HL-60 (cell line): ENCODE measurements at regions not wholly inside any gene's neighbourhood (a gene's known extent, or its start where the extent isn't known, plus 50 kb on each side); places are given as distances from the start of the nearest gene placed in this dataset.

Source experiments
- DNase-seq, 2 experiments: peaks; one replicate each; pipeline ENCODE4 v3.0.0-alpha.2; 2010 to 2020; ENCODE audit warnings: low read depth in 1 of 2, low spot score in 1 of 2
- H3K27ac ChIP-seq: fragments of 250-450 bp; sonication (Bioruptor Pico); replicated peaks from 2 replicates; pipeline ENCODE4 v1.5.1; 2020; ENCODE audit warnings: mild to moderate bottlenecking, moderate library complexity
- H3K27me3 ChIP-seq: fragments of 250-450 bp; sonication (Bioruptor Pico); 2 replicates; pipeline ENCODE4 v1.5.1; 2021; ENCODE audit warnings: mild to moderate bottlenecking, moderate library complexity; ENCODE audit not compliant: insufficient read depth, poor library complexity, severe bottlenecking
- H3K4me3 ChIP-seq: replicated peaks from 2 replicates; pipeline ENCODE4 v1.5.1; 2011; ENCODE audit warnings: mild to moderate bottlenecking, control low read depth, low read length; ENCODE audit not compliant: insufficient read depth
- GABPA ChIP-seq: IDR thresholded peaks from 2 replicates; pipeline ENCODE4 v1.6.1; 2012; ENCODE audit warnings: low read depth
- POLR2AphosphoS5 ChIP-seq: IDR thresholded peaks from 2 replicates; pipeline ENCODE4 v1.6.1; 2012; ENCODE audit warnings: low read depth
- REST ChIP-seq: IDR thresholded peaks from 2 replicates; pipeline ENCODE4 v1.6.1; 2012; ENCODE audit warnings: low read depth; ENCODE audit not compliant: insufficient replicate concordance
- SPI1 ChIP-seq: IDR thresholded peaks from 2 replicates; pipeline ENCODE4 v1.6.1; 2012; ENCODE audit warnings: low read depth, mild to moderate bottlenecking, borderline replicate concordance
- TF ChIP-seq, protein P1 (sequence below): IDR thresholded peaks from one replicate; pipeline ENCODE4 v1.5.1; 2011; ENCODE audit warnings: low read length, control low read depth, inconsistent platforms; ENCODE audit not compliant: insufficient read depth

DNA sequence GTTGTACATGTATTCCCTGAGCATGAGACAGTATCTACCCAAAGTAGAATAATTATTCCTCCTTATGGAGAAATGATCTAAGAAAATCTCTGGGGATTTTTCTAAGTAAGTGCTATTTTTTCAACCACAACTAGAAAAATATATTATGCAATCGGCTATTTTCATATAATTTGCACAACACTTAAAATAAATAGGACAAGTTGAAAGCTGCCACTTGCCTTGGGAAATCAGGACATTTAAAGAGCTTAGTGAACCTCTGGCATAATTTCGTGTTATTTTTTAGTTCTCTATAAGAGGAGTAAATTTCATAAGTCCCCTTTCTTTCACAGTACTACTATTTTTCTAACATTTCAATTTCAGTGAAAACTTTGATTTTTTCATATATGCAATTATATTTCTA is 672.1 kb downstream of the OTOL1 start:
- TF ChIP-seq POLR2AphosphoS5 (no peak), REST (no peak), GABPA (no peak), SPI1 (no peak)
- TF ChIP-seq, protein P1, sequence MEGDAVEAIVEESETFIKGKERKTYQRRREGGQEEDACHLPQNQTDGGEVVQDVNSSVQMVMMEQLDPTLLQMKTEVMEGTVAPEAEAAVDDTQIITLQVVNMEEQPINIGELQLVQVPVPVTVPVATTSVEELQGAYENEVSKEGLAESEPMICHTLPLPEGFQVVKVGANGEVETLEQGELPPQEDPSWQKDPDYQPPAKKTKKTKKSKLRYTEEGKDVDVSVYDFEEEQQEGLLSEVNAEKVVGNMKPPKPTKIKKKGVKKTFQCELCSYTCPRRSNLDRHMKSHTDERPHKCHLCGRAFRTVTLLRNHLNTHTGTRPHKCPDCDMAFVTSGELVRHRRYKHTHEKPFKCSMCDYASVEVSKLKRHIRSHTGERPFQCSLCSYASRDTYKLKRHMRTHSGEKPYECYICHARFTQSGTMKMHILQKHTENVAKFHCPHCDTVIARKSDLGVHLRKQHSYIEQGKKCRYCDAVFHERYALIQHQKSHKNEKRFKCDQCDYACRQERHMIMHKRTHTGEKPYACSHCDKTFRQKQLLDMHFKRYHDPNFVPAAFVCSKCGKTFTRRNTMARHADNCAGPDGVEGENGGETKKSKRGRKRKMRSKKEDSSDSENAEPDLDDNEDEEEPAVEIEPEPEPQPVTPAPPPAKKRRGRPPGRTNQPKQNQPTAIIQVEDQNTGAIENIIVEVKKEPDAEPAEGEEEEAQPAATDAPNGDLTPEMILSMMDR: no peak
- no peak for DNase-seq
- Histone ChIP-seq H3K27me3 (no peaks in the 10 kb centered on the region), H3K4me3 (no peak overlapping the region), H3K27ac (no peak overlapping the region)

GRCh38 chr3:162170581-162170980 is 674.0 kb downstream of the OTOL1 start:
- TF ChIP-seq POLR2AphosphoS5: no peak
- no peak for TF ChIP-seq GABPA
- TF ChIP-seq, protein P1: no peak
- no peak for TF ChIP-seq SPI1
- TF ChIP-seq REST: no peak
- no peak for DNase-seq
- Histone ChIP-seq H3K27ac (no peak overlapping the region), H3K4me3 (no peak overlapping the region), H3K27me3 (no peaks in the 10 kb centered on the region)

GRCh38 chr3:162171970-162172369 is 675.4 kb downstream of the OTOL1 start:
- Histone ChIP-seq H3K27me3 (no peaks in the 10 kb centered on the region), H3K27ac (no peak overlapping the region), H3K4me3 (no peak overlapping the region)
- no peak for DNase-seq
- TF ChIP-seq SPI1: no peak
- no peak for TF ChIP-seq REST
- no peak for TF ChIP-seq GABPA
- TF ChIP-seq, protein P1: no peak
- TF ChIP-seq POLR2AphosphoS5: no peak
